Brain microvascular endothelial cell (primary cell): ENCODE measurements at regions not wholly inside any gene's neighbourhood (a gene's known extent, or its start where the extent isn't known, plus 50 kb on each side); places are given as distances from the start of the nearest gene placed in this dataset.
A peak's percentile ranks its signal among the peaks of the same experiment; 100 is the strongest.

Source experiments
- DNase-seq: peaks from one replicate; pipeline ENCODE4 v3.0.0-alpha.2; 2020
- H3K27ac ChIP-seq: fragments of 250-450 bp; sonication (Bioruptor Pico); 2 replicates; pipeline ENCODE4 v1.5.1; 2020; ENCODE audit warnings: mild to moderate bottlenecking, moderate library complexity
- H3K27me3 ChIP-seq: fragments of 250-450 bp; sonication (Bioruptor Pico); replicated peaks from 2 replicates; pipeline ENCODE4 v1.5.1; 2020; ENCODE audit warnings: mild to moderate bottlenecking
- H3K36me3 ChIP-seq: fragments of 250-450 bp; sonication (Bioruptor Pico); replicated peaks from 2 replicates; pipeline ENCODE4 v1.5.1; 2020; ENCODE audit warnings: mild to moderate bottlenecking
- H3K4me3 ChIP-seq: 2 replicates; pipeline ENCODE4 v1.5.1; 2011; ENCODE audit warnings: low read depth, mild to moderate bottlenecking, control low read depth, low read length, moderate library complexity
- CTCF ChIP-seq: IDR thresholded peaks from 2 replicates; pipeline ENCODE4 v1.5.1; 2011; ENCODE audit warnings: low read depth, mild to moderate bottlenecking, moderate library complexity, low read length, control low read depth, inconsistent platforms; ENCODE audit errors: missing control alignments
- in situ Hi-C: cut with HindIII; loops from 2 replicates; pipeline ENCODE4 v1.10.0; 2017; ENCODE audit warnings: low sequenced_read_pairs, low pct_ligation_motif_present

GRCh38 chr2:52467189-52467588, 1300.4 kb upstream of the CHAC2 start:
- no peak for TF ChIP-seq CTCF
- in situ Hi-C loops = no loop called here
- Histone ChIP-seq H3K36me3 (no peaks in the 10 kb centered on the region), H3K27me3 (no peaks in the 10 kb centered on the region), H3K27ac (no peak overlapping the region), H3K4me3 (no peak overlapping the region)
- DNase-seq = no peak

GRCh38 chr2:52465287-52465686, 1302.3 kb upstream of the CHAC2 start:
- TF ChIP-seq CTCF = no peak
- Histone ChIP-seq H3K36me3 (no peaks in the 10 kb centered on the region), H3K4me3 (no peak overlapping the region), H3K27ac (no peak overlapping the region), H3K27me3 (no peaks in the 10 kb centered on the region)
- in situ Hi-C loops = no loop called here
- DNase-seq = peak; percentile 51

- in situ Hi-C loops = no loop called here
- DNase-seq = no peak
- Histone ChIP-seq H3K27ac (no peak overlapping the region), H3K36me3 (no peaks in the 10 kb centered on the region), H3K4me3 (no peak overlapping the region), H3K27me3 (no peaks in the 10 kb centered on the region)
- no peak for TF ChIP-seq CTCF
Measured at GRCh38 chr2:52463457-52463856, 1304.1 kb upstream of the CHAC2 start.

- DNase-seq = no peak
- no peaks in the 10 kb centered on the region for H3K27me3 ChIP-seq
- in situ Hi-C loops = no loop called here
- no peaks in the 10 kb centered on the region for H3K36me3 ChIP-seq
- peak; percentile 8 for TF ChIP-seq CTCF
- no peak overlapping the region for H3K4me3 ChIP-seq
- no peak overlapping the region for H3K27ac ChIP-seq
Measured at GRCh38 chr2:52456561-52457377, 1310.8 kb upstream of the CHAC2 start.

- no peaks in the 10 kb centered on the region for H3K27me3 ChIP-seq
- no peaks in the 10 kb centered on the region for H3K36me3 ChIP-seq
- TF ChIP-seq CTCF = no peak
- H3K4me3 ChIP-seq = no peak overlapping the region
- no peak overlapping the region for H3K27ac ChIP-seq
- in situ Hi-C loops = no loop called here
- DNase-seq = no peak
Measured at GRCh38 chr2:52454962-52455361, 1312.6 kb upstream of the CHAC2 start.

GRCh38 chr2:52452201-52452600, 1315.4 kb upstream of the CHAC2 start:
- Histone ChIP-seq H3K27me3 (no peaks in the 10 kb centered on the region), H3K4me3 (no peak overlapping the region), H3K27ac (no peak overlapping the region), H3K36me3 (no peaks in the 10 kb centered on the region)
- no peak for TF ChIP-seq CTCF
- in situ Hi-C loops = no loop called here
- DNase-seq = no peak
